H9 (cell line): ENCODE measurements at regions not wholly inside any gene's neighbourhood (a gene's known extent, or its start where the extent isn't known, plus 50 kb on each side); places are given as distances from the start of the nearest gene placed in this dataset.

Experiments used
- DNase-seq: peaks from one replicate; pipeline ENCODE4 v3.0.0-alpha.2; 2017
- H2AFZ ChIP-seq: one replicate; pipeline ENCODE4 v1.6.1; 2013; ENCODE audit warnings: mild to moderate bottlenecking, low read length, control low read depth, moderate library complexity
- H2AK5ac ChIP-seq: 2 replicates; pipeline ENCODE4 v1.6.1; 2013; ENCODE audit warnings: low read length, control low read depth, mixed read lengths; ENCODE audit not compliant: insufficient read length
- H2BK120ac ChIP-seq: one replicate; pipeline ENCODE4 v1.6.1; 2013; ENCODE audit warnings: low read depth, mild to moderate bottlenecking, low read length, control low read depth, inconsistent platforms; ENCODE audit not compliant: poor library complexity, severe bottlenecking
- H2BK12ac ChIP-seq: 2 replicates; pipeline ENCODE4 v1.6.1; 2013; ENCODE audit warnings: low read length, control low read depth, mixed read lengths, low read depth; ENCODE audit not compliant: insufficient read length
- H2BK15ac ChIP-seq: 2 replicates; pipeline ENCODE4 v1.6.1; 2013; ENCODE audit warnings: low read depth, low read length, control low read depth
- H2BK20ac ChIP-seq: one replicate; pipeline ENCODE4 v1.6.1; 2013; ENCODE audit warnings: low read depth, mild to moderate bottlenecking, low read length, control low read depth, inconsistent platforms; ENCODE audit not compliant: poor library complexity, severe bottlenecking
- H2BK5ac ChIP-seq: 2 replicates; pipeline ENCODE4 v1.6.1; 2013; ENCODE audit warnings: low read length, control low read depth, mixed read lengths; ENCODE audit not compliant: insufficient read length
- H3K14ac ChIP-seq: 2 replicates; pipeline ENCODE4 v1.6.1; 2013; ENCODE audit warnings: low read length, control low read depth; ENCODE audit not compliant: insufficient read depth
- H3K18ac ChIP-seq: 2 replicates; pipeline ENCODE4 v1.6.1; 2013; ENCODE audit warnings: low read depth, mild to moderate bottlenecking, mixed read lengths, low read length, control low read depth; ENCODE audit not compliant: insufficient read length
- H3K23ac ChIP-seq: 2 replicates; pipeline ENCODE4 v1.6.1; 2013; ENCODE audit warnings: low read length, control low read depth, mixed read lengths, low read depth; ENCODE audit not compliant: insufficient read length
- H3K23me2 ChIP-seq: 2 replicates; pipeline ENCODE4 v1.6.1; 2013; ENCODE audit warnings: low read depth, mild to moderate bottlenecking, mixed read lengths, low read length, control low read depth; ENCODE audit not compliant: insufficient read length, poor library complexity, severe bottlenecking
- H3K27ac ChIP-seq: 2 replicates; pipeline ENCODE4 v1.5.1; 2013; ENCODE audit warnings: low read length, control low read depth, mixed read lengths, low read depth; ENCODE audit not compliant: insufficient read length
- H3K27me3 ChIP-seq: 2 replicates; pipeline ENCODE4 v1.6.1; 2013; ENCODE audit warnings: low read length, control low read depth, inconsistent platforms; ENCODE audit not compliant: insufficient read depth
- H3K4ac ChIP-seq: 2 replicates; pipeline ENCODE4 v1.6.1; 2013; ENCODE audit warnings: low read depth, mild to moderate bottlenecking, control low read depth, inconsistent platforms, low read length, moderate library complexity
- H3K4me1 ChIP-seq: 2 replicates; pipeline ENCODE4 v1.6.1; 2013; ENCODE audit warnings: low read length, control low read depth, inconsistent platforms; ENCODE audit not compliant: insufficient read depth
- H3K4me2 ChIP-seq: 2 replicates; pipeline ENCODE4 v1.6.1; 2013; ENCODE audit warnings: low read length, control low read depth, mixed read lengths; ENCODE audit not compliant: insufficient read length, insufficient read depth
- H3K56ac ChIP-seq: 2 replicates; pipeline ENCODE4 v1.6.1; 2013; ENCODE audit warnings: low read depth, mild to moderate bottlenecking, mixed read lengths, low read length, control low read depth; ENCODE audit not compliant: insufficient read length
- H3K79me1 ChIP-seq: 2 replicates; pipeline ENCODE4 v1.6.1; 2013; ENCODE audit warnings: low read depth, mild to moderate bottlenecking, moderate library complexity, low read length, control low read depth, inconsistent platforms; ENCODE audit not compliant: insufficient read depth, poor library complexity, severe bottlenecking
- H3K79me2 ChIP-seq: 2 replicates; pipeline ENCODE4 v1.6.1; 2013; ENCODE audit warnings: low read length, control low read depth, inconsistent platforms; ENCODE audit not compliant: insufficient read depth
- H3K9ac ChIP-seq: 2 replicates; pipeline ENCODE4 v1.6.1; 2013; ENCODE audit warnings: low read length, control low read depth, mixed read lengths; ENCODE audit not compliant: insufficient read length; ENCODE audit errors: extremely low read depth
- H3K9me3 ChIP-seq: one replicate; pipeline ENCODE4 v1.6.1; 2013; ENCODE audit warnings: low read depth, low read length, inconsistent platforms; ENCODE audit not compliant: control insufficient read depth
- H3T11ph ChIP-seq: one replicate; pipeline ENCODE4 v1.6.1; 2013; ENCODE audit warnings: mild to moderate bottlenecking, low read length, control low read depth, inconsistent platforms
- H4K20me1 ChIP-seq: one replicate; pipeline ENCODE4 v1.6.1; 2013; ENCODE audit not compliant: control insufficient read depth, insufficient read length, insufficient read depth
- H4K5ac ChIP-seq: 2 replicates; pipeline ENCODE4 v1.6.1; 2013; ENCODE audit warnings: low read depth, mild to moderate bottlenecking, mixed read lengths, low read length, control low read depth; ENCODE audit not compliant: insufficient read length
- H4K8ac ChIP-seq: replicated peaks from 2 replicates; pipeline ENCODE4 v1.6.1; 2013; ENCODE audit warnings: low read length, control low read depth, mixed read lengths, low read depth; ENCODE audit not compliant: insufficient read length
- H4K91ac ChIP-seq: 2 replicates; pipeline ENCODE4 v1.6.1; 2013; ENCODE audit warnings: low read depth, mild to moderate bottlenecking, moderate library complexity, mixed read lengths, low read length, control low read depth; ENCODE audit not compliant: insufficient read length
- H3K27ac Mint-ChIP-seq, 3 experiments: 2 replicates in 2 of 3; 3 replicates in 1 of 3; pipeline ENCODE4 v1.8.0; 2020 to 2021; ENCODE audit warnings: mixed read lengths in 3 of 3, mild to moderate bottlenecking in 1 of 3, moderate library complexity in 1 of 3
- H3K27me3 Mint-ChIP-seq: 2 replicates; pipeline ENCODE4 v1.8.0; 2021; ENCODE audit warnings: low read depth, mild to moderate bottlenecking, moderate library complexity, mixed read lengths
- H3K36me3 Mint-ChIP-seq, 3 experiments: 2 replicates in 2 of 3; 3 replicates in 1 of 3; pipeline ENCODE4 v1.8.0; 2020 to 2021; ENCODE audit warnings: low read depth in 3 of 3, mixed read lengths in 3 of 3; ENCODE audit not compliant: insufficient read depth in 1 of 3
- H3K4me1 Mint-ChIP-seq, 2 experiments: 2 replicates each; pipeline ENCODE4 v1.8.0; 2020; ENCODE audit warnings: mixed read lengths in 2 of 2
- H3K4me3 Mint-ChIP-seq, 2 experiments: 2 replicates in 1 of 2; 3 replicates in 1 of 2; pipeline ENCODE4 v1.8.0; 2020 to 2021; ENCODE audit warnings: mild to moderate bottlenecking in 2 of 2, mixed read lengths in 2 of 2, moderate library complexity in 1 of 2
- H3K9me3 Mint-ChIP-seq, 2 experiments: 2 replicates in 1 of 2; 3 replicates in 1 of 2; pipeline ENCODE4 v1.8.0; 2020; ENCODE audit warnings: mild to moderate bottlenecking in 2 of 2, mixed read lengths in 2 of 2, moderate library complexity in 1 of 2
- CTCF ChIP-seq: fragments of 200-600 bp; sonication (generic); conservative IDR thresholded peaks from 3 replicates; pipeline ENCODE4 v1.8.0; 2021; ENCODE audit warnings: antibody characterized with exemption, mild to moderate bottlenecking
- WGBS: extraction: QIAGEN DNeasy Blood & Tissue Kit; methylation state at CpG from one replicate; pipeline ENCODE4 v1.1.7; 2013; ENCODE audit warnings: missing lambda C conversion rate, low lambda C conversion rate, mixed read lengths; ENCODE audit not compliant: insufficient read length; ENCODE audit errors: extremely low coverage; 5-methylcytosine and 5-hydroxymethylcytosine counted together

- Mint-ChIP-seq H3K27me3 (no peaks in the 10 kb centered on the region), H3K4me3 (no peak overlapping the region), H3K27ac (no peak overlapping the region), H3K9me3 (peaks cover 0 to 3% of the 10 kb centered on the region in 2 experiments; a peak in 1 of 5 replicates), H3K36me3 (peaks cover 0 to 3% (median 0%) of the 10 kb centered on the region in 3 experiments; a peak in 1 of 7 replicates), H3K4me1 (no peaks in the 10 kb centered on the region)
- Histone ChIP-seq H3K23ac (no peak overlapping the region), H2BK120ac (no peak overlapping the region), H4K91ac (no peak overlapping the region), H3K4ac (no peak overlapping the region), H2AK5ac (no peak overlapping the region), H3K14ac (no peak overlapping the region), H3K18ac (no peak overlapping the region), H2BK20ac (no peak overlapping the region), H4K8ac (no peak overlapping the region), H2AFZ (no peak overlapping the region), H3K79me1 (no peaks in the 10 kb centered on the region), H3K56ac (no peak overlapping the region), H4K20me1 (no peaks in the 10 kb centered on the region), H3K4me2 (no peak overlapping the region), H3K4me1 (no peaks in the 10 kb centered on the region), H4K5ac (no peak overlapping the region), H3K27me3 (no peaks in the 10 kb centered on the region), H2BK5ac (no peak overlapping the region), H3K9me3 (no peaks in the 10 kb centered on the region), H3K9ac (no peak overlapping the region), H3K27ac (no peak overlapping the region), H2BK12ac (no peak overlapping the region), H3T11ph (no peak overlapping the region), H3K23me2 (no peaks in the 10 kb centered on the region), H3K79me2 (no peaks in the 10 kb centered on the region), H2BK15ac (no peak overlapping the region)
- TF ChIP-seq CTCF: no peak
- no CpG with 5 or more reads among the region's 6 CpGs for WGBS
- no peak for DNase-seq
These were observed 139.2 kb upstream of the EOMES start for GRCh38 chr3:27861046-27862036.
